ENCODE measurements at regions not wholly inside any gene's neighbourhood (a gene's known extent, or its start where the extent isn't known, plus 50 kb on each side); places are given as distances from the start of the nearest gene placed in this dataset.

DNA sequence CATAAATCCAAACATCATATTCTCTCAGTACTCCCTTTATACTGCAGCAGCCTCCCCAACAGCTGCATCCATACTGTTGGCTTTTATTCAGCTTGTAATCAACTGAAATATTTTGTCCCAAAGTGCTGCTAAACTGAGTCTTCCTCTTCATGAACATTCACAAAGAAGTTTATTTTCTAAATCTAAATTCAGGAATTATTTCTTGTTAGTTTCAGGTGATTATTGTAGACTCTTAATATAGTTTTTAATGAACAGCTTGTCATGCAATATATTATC is 269.3 kb upstream of the UBE2E2 start:
- TF ChIP-seq, protein P1, sequence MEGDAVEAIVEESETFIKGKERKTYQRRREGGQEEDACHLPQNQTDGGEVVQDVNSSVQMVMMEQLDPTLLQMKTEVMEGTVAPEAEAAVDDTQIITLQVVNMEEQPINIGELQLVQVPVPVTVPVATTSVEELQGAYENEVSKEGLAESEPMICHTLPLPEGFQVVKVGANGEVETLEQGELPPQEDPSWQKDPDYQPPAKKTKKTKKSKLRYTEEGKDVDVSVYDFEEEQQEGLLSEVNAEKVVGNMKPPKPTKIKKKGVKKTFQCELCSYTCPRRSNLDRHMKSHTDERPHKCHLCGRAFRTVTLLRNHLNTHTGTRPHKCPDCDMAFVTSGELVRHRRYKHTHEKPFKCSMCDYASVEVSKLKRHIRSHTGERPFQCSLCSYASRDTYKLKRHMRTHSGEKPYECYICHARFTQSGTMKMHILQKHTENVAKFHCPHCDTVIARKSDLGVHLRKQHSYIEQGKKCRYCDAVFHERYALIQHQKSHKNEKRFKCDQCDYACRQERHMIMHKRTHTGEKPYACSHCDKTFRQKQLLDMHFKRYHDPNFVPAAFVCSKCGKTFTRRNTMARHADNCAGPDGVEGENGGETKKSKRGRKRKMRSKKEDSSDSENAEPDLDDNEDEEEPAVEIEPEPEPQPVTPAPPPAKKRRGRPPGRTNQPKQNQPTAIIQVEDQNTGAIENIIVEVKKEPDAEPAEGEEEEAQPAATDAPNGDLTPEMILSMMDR (IDR thresholded peaks at IDR 0.05): no peak
- TF ChIP-seq EP300 (IDR thresholded peaks at IDR 0.05): no peak
- TF ChIP-seq POLR2A (IDR thresholded peaks at IDR 0.05): no peak
